WERI-Rb-1 (cell line): ENCODE measurements at regions not wholly inside any gene's neighbourhood (a gene's known extent, or its start where the extent isn't known, plus 50 kb on each side); places are given as distances from the start of the nearest gene placed in this dataset.

Experiments
- DNase-seq: peaks from one replicate; pipeline ENCODE4 v3.0.0-alpha.2; 2020
- H3K27ac ChIP-seq: fragments of 250-450 bp; sonication (Bioruptor Pico); 2 replicates; pipeline ENCODE4 v1.5.1; 2020; ENCODE audit warnings: mild to moderate bottlenecking, moderate library complexity
- H3K27me3 ChIP-seq: fragments of 250-450 bp; sonication (Bioruptor Pico); 2 replicates; pipeline ENCODE4 v1.5.1; 2021; ENCODE audit warnings: mild to moderate bottlenecking, low read depth, moderate library complexity; ENCODE audit not compliant: insufficient read depth, severe bottlenecking
- H3K36me3 ChIP-seq: fragments of 250-450 bp; sonication (Bioruptor Pico); 2 replicates; pipeline ENCODE4 v1.5.1; 2020; ENCODE audit warnings: mild to moderate bottlenecking, moderate library complexity
- H3K4me3 ChIP-seq: 2 replicates; pipeline ENCODE4 v1.5.1; 2011; ENCODE audit warnings: low read depth, mild to moderate bottlenecking, control low read depth, low read length
- H3K9me3 ChIP-seq: fragments of 250-450 bp; sonication (Bioruptor Pico); 2 replicates; pipeline ENCODE4 v1.5.1; 2021; ENCODE audit warnings: mild to moderate bottlenecking, moderate library complexity; ENCODE audit not compliant: severe bottlenecking
- CTCF ChIP-seq: IDR thresholded peaks from 2 replicates; pipeline ENCODE4 v1.5.1; 2011; ENCODE audit warnings: low read depth, mild to moderate bottlenecking, control low read depth, inconsistent platforms, low read length

- Histone ChIP-seq H3K9me3 (no peaks in the 10 kb centered on the region), H3K27ac (no peak overlapping the region), H3K4me3 (no peak overlapping the region), H3K27me3 (peaks cover 2% of the 10 kb centered on the region), H3K36me3 (no peaks in the 10 kb centered on the region)
- DNase-seq: peak; percentile 24
- TF ChIP-seq CTCF: peak; percentile 59
Measured at GRCh38 chrX:64642482-64642881, 247.2 kb upstream of the MTMR8 start.
